SK-N-SH (cell line): ENCODE measurements at regions not wholly inside any gene's neighbourhood (a gene's known extent, or its start where the extent isn't known, plus 50 kb on each side); places are given as distances from the start of the nearest gene placed in this dataset.
"Not testable (repeated sequence)": the region's sequence is repeated elsewhere in the genome, so short reads cannot be mapped to it uniquely, and the experiment has no call there.

Experiments
- CTCF ChIA-PET: fragments of 300-600, 350-600 bp; formaldehyde crosslinking; extraction: SDS; loops from one replicate; lab custom pipeline; 2021; lab: Yijun Ruan, JAX
- POLR2A ChIA-PET: fragments of 350-600 bp; sonication (Branson Sonifier 250); formaldehyde crosslinking; extraction: SDS; loops from one replicate; lab custom pipeline; 2020; ENCODE audit warnings: antibody characterized with exemption, inconsistent platforms; lab: Yijun Ruan, JAX
- DNase-seq: peaks from one replicate; pipeline ENCODE4 v3.0.0; 2012
- H2AFZ ChIP-seq: fragments of 200-600 bp; sonication (generic); 2 replicates; pipeline ENCODE4 v1.8.1; 2016; ENCODE audit warnings: antibody characterized with exemption, mild to moderate bottlenecking, low read depth
- H3F3A ChIP-seq: fragments of 200-600 bp; sonication (generic); replicated peaks from 2 replicates; pipeline ENCODE3; 2016; ENCODE audit warnings: antibody characterized with exemption, mild to moderate bottlenecking; ENCODE audit not compliant: insufficient read depth
- H3K27ac ChIP-seq, 2 experiments: fragments of 200-500 bp in 1 of 2; fragments of 200-600 bp in 1 of 2; sonication (Bioruptor generic) in 1 of 2; sonication (generic), shearing (Covaris generic) in 1 of 2; 2 replicates each; pipeline versions ENCODE4 v1.5.1 to v1.6.1; 2014 to 2016; ENCODE audit warnings: low read depth in 2 of 2, inconsistent platforms in 1 of 2, low read length in 1 of 2, mild to moderate bottlenecking in 1 of 2, mixed read lengths in 1 of 2
- H3K27me3 ChIP-seq: fragments of 200-600 bp; sonication (generic), shearing (Covaris generic); 2 replicates; pipeline ENCODE4 v1.6.1; 2016; ENCODE audit warnings: mixed run types; ENCODE audit not compliant: insufficient read depth
- H3K36me3 ChIP-seq, 2 experiments: fragments of 200-500 bp in 1 of 2; fragments of 200-600 bp in 1 of 2; sonication (Bioruptor generic) in 1 of 2; sonication (generic) in 1 of 2; replicated peaks in 1 of 2; 2 replicates each; pipeline versions ENCODE3 to v1.5.1; 2014 to 2016; ENCODE audit warnings: low read length in 1 of 2, mild to moderate bottlenecking in 1 of 2; ENCODE audit not compliant: insufficient read depth in 2 of 2, control insufficient read depth in 1 of 2
- H3K4me1 ChIP-seq, 2 experiments: fragments of 200-500 bp in 1 of 2; fragments of 200-600 bp in 1 of 2; sonication (Bioruptor generic) in 1 of 2; sonication (generic), shearing (Covaris generic) in 1 of 2; 2 replicates each; pipeline versions ENCODE4 v1.5.1 to v1.6.1; 2014 to 2016; ENCODE audit warnings: low read depth in 1 of 2, low read length in 1 of 2, mixed run types in 1 of 2; ENCODE audit not compliant: insufficient read depth in 2 of 2, control insufficient read depth in 1 of 2
- H3K4me2 ChIP-seq: fragments of 200-600 bp; sonication (generic), shearing (Covaris generic); 2 replicates; pipeline ENCODE4 v1.6.1; 2017; ENCODE audit warnings: mixed run types
- H3K4me3 ChIP-seq, 2 experiments: fragments of 200-500 bp in 1 of 2; fragments of 200-600 bp in 1 of 2; sonication (Bioruptor generic) in 1 of 2; sonication (generic), shearing (Covaris generic) in 1 of 2; 2 replicates each; pipeline versions ENCODE4 v1.5.1 to v1.8.1; 2014 to 2016; ENCODE audit warnings: low read depth in 2 of 2, inconsistent platforms in 1 of 2, low read length in 1 of 2, mild to moderate bottlenecking in 1 of 2, mixed read lengths in 1 of 2, moderate library complexity in 1 of 2
- H3K79me2 ChIP-seq: fragments of 200-600 bp; sonication (generic); 2 replicates; pipeline ENCODE4 v1.8.1; 2017; ENCODE audit warnings: mild to moderate bottlenecking; ENCODE audit not compliant: insufficient read depth
- H3K9ac ChIP-seq: fragments of 200-600 bp; sonication (generic); 2 replicates; pipeline ENCODE4 v1.6.1; 2017; ENCODE audit warnings: mixed run types
- H3K9me2 ChIP-seq: fragments of 200-600 bp; sonication (generic); 2 replicates; pipeline ENCODE4 v1.6.1; 2017; ENCODE audit warnings: mixed run types
- H3K9me3 ChIP-seq: fragments of 200-600 bp; sonication (generic); 2 replicates; pipeline ENCODE4 v1.6.1; 2017; ENCODE audit warnings: mixed run types, mild to moderate bottlenecking, moderate library complexity
- H4K20me1 ChIP-seq: fragments of 200-600 bp; sonication (generic); 2 replicates; pipeline ENCODE4 v1.6.1; 2017; ENCODE audit warnings: mild to moderate bottlenecking, mixed run types; ENCODE audit not compliant: insufficient read depth
- CHD2 ChIP-seq: fragments of 150-350 bp; IDR thresholded peaks from 2 replicates; pipeline ENCODE4 v1.6.1; 2018; ENCODE audit warnings: low read length; ENCODE audit not compliant: partially characterized antibody
- CTCF ChIP-seq: fragments of 200-600 bp; sonication (generic); IDR thresholded peaks from 2 replicates; pipeline ENCODE4 v1.6.1; 2017; ENCODE audit warnings: antibody characterized with exemption, mild to moderate bottlenecking, moderate library complexity
- JUND ChIP-seq: IDR thresholded peaks from 2 replicates; pipeline ENCODE4 v1.4.0; 2012
- NRF1 ChIP-seq: IDR thresholded peaks from 2 replicates; pipeline ENCODE4 v1.6.1; 2012; ENCODE audit warnings: low read depth, mild to moderate bottlenecking, low read length
- POLR2AphosphoS5 ChIP-seq: IDR thresholded peaks from 2 replicates; pipeline ENCODE4 v1.6.1; 2012; ENCODE audit warnings: low read depth, low read length
- TAF1 ChIP-seq: IDR thresholded peaks from 2 replicates; pipeline ENCODE4 v1.6.1; 2012; ENCODE audit warnings: low read depth, mild to moderate bottlenecking, low read length, moderate library complexity, borderline replicate concordance
- USF2 ChIP-seq: fragments of 150-350 bp; IDR thresholded peaks from 2 replicates; pipeline ENCODE4 v1.6.1; 2017; ENCODE audit warnings: antibody characterized with exemption, low read length, low read depth, borderline replicate concordance
- YY1 ChIP-seq: IDR thresholded peaks from 2 replicates; pipeline ENCODE4 v1.4.0; 2012; ENCODE audit warnings: low read depth, mild to moderate bottlenecking
- WGBS: methylation state at CpG from one replicate; pipeline ENCODE4 v1.1.6; 2017; ENCODE audit warnings: low lambda C conversion rate; 5-methylcytosine and 5-hydroxymethylcytosine counted together

GRCh38 chr11:100528872-100529416 lies 158.1 kb upstream of the ARHGAP42 start:
- POLR2A ChIA-PET, result no interaction called here
- Histone ChIP-seq H4K20me1 (no peaks in the 10 kb centered on the region), H3K9me2 (no peaks in the 10 kb centered on the region), H3K9me3 (no peaks in the 10 kb centered on the region), H3K36me3 (no peaks in the 10 kb centered on the region), H2AFZ (no peak overlapping the region), H3K79me2 (no peaks in the 10 kb centered on the region), H3F3A (no peaks in the 10 kb centered on the region), H3K4me2 (no peak overlapping the region), H3K27ac (no peak overlapping the region), H3K4me1 (no peaks in the 10 kb centered on the region), H3K27me3 (no peaks in the 10 kb centered on the region), H3K9ac (no peak overlapping the region), H3K4me3 (no peak overlapping the region)
- CTCF ChIA-PET, result interaction anchor here (0.9 kb wide), 1 partner anchor 26 kb away, joined by 3 read pairs; no protein-coding TSS in a partner anchor
- 0% methylated on average over 1 of the region's 5 CpGs for WGBS
- TF ChIP-seq NRF1 (no peak), POLR2AphosphoS5 (no peak), YY1 (no peak)
- no peak for DNase-seq

GRCh38 chr11:100531290-100531689 lies 155.8 kb upstream of the ARHGAP42 start:
- H3K79me2 ChIP-seq, H3F3A ChIP-seq, H2AFZ ChIP-seq, H3K9ac ChIP-seq, H3K9me3 ChIP-seq, H3K36me3 ChIP-seq, H3K4me2 ChIP-seq, DNase-seq, H3K27ac ChIP-seq, H3K4me3 ChIP-seq, H3K27me3 ChIP-seq, H4K20me1 ChIP-seq, H3K9me2 ChIP-seq, POLR2A ChIA-PET, H3K4me1 ChIP-seq: not testable (repeated sequence)
- WGBS, result 22% methylated on average over 1 of the region's 1 CpG
- CTCF ChIA-PET, result interaction anchor here (1.7 kb wide), 1 partner anchor 12 kb away, joined by 4 read pairs; no protein-coding TSS in a partner anchor

- Histone ChIP-seq H3K36me3 (no peaks in the 10 kb centered on the region), H3K4me3 (no peak overlapping the region), H4K20me1 (no peaks in the 10 kb centered on the region), H3K9ac (no peak overlapping the region), H3K9me3 (no peaks in the 10 kb centered on the region), H3K27ac (no peak overlapping the region), H3K9me2 (no peaks in the 10 kb centered on the region), H3F3A (no peaks in the 10 kb centered on the region), H3K4me2 (no peak overlapping the region), H3K79me2 (no peaks in the 10 kb centered on the region), H3K27me3 (no peaks in the 10 kb centered on the region), H3K4me1 (no peaks in the 10 kb centered on the region), H2AFZ (no peak overlapping the region)
- ChIA-PET POLR2A (no interaction called here), CTCF (no interaction called here)
- no peak for TF ChIP-seq CHD2
- no peak for TF ChIP-seq JUND
- no peak for TF ChIP-seq POLR2AphosphoS5
- no peak for TF ChIP-seq CTCF
- no peak for TF ChIP-seq USF2
- TF ChIP-seq TAF1, result no peak
- DNase-seq, result no peak
- 0% methylated on average over 5 of the region's 5 CpGs for WGBS
Measured at GRCh38 chr11:100536979-100537378, 150.1 kb upstream of the ARHGAP42 start.
